ENCODE measurements at regions not wholly inside any gene's neighbourhood (a gene's known extent, or its start where the extent isn't known, plus 50 kb on each side); places are given as distances from the start of the nearest gene placed in this dataset.

- DNase-seq (ENCODE audit: low read depth in 1 of 2, low spot score in 1 of 2), result no peak
These were observed 73.9 kb upstream of the CAPRIN2 start for GRCh38 chr12:30828686-30829085.

DNA sequence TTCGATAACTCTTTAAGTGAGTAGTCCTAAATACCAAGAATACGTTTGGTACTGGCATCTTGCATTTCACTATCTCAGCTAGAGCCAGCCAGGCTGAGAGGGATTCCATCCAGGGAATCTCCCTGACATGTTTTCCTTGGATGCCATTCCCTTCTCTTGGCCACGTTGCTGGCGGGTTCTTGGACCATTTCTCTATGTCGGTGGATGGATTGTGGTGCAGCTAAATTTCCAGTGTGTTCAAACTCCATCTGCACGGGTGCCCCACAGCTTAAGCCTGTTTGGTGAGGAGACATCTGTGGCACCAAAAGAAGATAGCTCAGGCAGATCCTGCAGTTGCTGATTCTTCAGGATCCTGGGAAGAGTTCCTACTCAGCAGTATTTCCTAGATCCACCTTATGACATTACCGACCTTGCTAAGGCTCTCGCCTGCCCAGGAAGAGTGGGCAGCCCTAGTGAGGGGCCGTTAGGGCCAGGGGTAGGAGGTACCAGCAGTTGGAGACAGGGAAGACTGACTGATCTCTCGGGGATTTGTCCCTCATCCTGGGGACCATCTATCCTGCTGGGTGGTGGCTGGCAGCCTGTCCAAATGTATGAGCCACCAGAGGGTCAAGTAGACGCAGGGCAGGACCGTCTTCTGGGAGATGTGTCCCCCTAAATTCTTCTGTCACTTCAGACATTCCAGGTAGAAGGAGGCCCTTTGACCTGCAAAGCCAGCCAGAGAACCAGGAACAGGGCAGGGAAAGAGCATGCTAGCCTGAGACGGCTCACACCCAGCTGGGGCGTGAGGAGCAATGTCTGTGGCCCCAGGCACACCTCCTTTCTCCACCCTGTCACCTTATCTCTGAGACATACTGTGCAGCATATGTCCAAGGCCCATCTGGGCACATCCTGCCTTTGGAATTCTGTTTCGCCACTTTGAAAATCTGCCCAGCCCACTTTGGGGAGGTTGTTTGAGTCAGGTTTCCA, 72.6 kb upstream of the CAPRIN2 start:
- DNase-seq (ENCODE audit: low read depth in 1 of 2, low spot score in 1 of 2), result no peak

- no peak for DNase-seq (ENCODE audit: low read depth in 1 of 2, low spot score in 1 of 2)
These were observed 71.5 kb upstream of the CAPRIN2 start for GRCh38 chr12:30826276-30826675.

- no peak for DNase-seq (ENCODE audit: low read depth in 1 of 2, low spot score in 1 of 2)
These were observed 70.6 kb upstream of the CAPRIN2 start for GRCh38 chr12:30825341-30825740.

DNA sequence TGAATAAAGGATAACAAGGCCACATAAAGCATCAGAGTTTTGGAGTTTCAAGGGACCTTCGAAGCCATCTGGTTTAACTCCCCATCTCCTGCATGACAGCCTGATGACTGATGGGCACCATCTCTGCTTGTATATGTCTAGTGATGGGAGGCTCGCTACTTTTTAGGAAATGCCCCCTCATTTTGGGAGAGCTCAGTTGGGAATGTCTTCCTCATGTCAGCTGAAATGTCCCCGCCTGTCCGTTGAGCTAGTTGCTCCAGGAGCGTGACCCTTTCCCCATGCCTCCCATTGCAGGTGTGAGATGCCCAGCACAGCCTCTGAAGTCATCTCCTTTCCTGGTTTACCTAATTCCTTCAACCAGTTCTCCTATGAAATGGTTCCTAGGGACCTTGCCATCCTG, 69.6 kb upstream of the CAPRIN2 start:
- no peak for DNase-seq (ENCODE audit: low read depth in 1 of 2, low spot score in 1 of 2)

DNA sequence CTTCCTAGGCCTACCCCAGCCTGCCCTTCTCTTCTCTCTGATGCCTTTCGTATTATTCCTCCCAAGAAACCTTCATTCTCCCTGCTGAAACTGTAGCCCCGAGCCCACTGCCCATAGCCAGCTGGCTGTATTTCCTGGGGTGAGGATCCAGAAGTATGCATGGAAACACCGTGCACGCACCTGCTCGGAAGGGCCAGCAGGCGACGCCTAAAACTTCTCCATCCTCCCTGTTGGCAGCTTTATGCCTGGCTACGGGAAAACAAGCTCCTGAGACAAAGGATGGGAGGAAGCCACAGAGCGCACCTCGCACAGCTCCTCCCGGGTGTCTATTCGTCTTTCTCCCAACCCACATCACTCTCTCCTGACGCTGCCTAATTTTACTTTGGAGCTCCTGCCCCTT, 69.0 kb upstream of the CAPRIN2 start:
- DNase-seq (ENCODE audit: low read depth in 1 of 2, low spot score in 1 of 2), result no peak

GRCh38 chr12:30823156-30823699, 68.5 kb upstream of the CAPRIN2 start:
- DNase-seq (ENCODE audit: low read depth in 1 of 2, low spot score in 1 of 2), result peak in 1 of 2 donors; percentile 9

DNA sequence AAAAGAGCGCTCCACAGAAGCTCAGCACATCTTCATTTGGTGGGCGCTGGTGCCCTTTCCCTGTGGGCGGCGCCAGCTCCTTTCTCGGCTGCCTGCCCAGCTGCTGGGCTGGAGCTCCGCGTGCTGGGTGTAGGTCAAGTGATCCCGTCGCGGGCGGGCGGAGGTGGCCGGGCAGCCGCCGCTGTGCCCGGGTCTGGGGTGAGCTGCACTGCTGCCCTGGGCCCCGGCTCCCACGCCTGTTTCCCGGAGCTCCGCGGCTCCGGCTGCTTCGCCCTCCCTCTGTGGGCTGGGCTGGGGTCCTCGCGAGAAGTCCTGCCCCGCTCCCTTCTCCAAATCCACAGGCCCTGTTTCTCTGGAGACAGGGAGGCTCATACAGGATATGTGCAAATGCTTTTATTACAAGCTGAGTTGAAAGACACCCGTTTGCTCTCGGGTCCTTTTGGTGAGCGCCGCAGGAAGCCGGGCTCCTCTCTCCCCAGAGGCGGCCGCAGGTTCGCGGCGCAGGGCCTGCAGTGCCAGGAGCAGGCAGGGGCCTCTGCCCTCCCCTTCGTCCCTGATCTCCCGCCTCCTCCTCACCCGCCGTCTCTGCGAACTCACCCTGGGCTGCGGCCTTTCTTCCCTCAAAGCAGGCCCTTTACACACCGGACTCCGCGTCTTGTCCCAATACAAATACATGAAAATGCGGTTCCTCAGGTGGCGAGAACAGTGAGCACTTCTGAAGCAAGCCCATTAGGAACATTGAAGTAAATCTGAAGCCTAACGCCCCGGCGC, 67.8 kb upstream of the CAPRIN2 start:
- DNase-seq (ENCODE audit: low read depth in 1 of 2, low spot score in 1 of 2), result no peak

GRCh38 chr12:30820406-30820946, 65.7 kb upstream of the CAPRIN2 start:
- DNase-seq (ENCODE audit: low read depth in 1 of 2, low spot score in 1 of 2), result no peak

- DNase-seq (ENCODE audit: low read depth in 1 of 2, low spot score in 1 of 2), result no peak
These were observed 63.8 kb upstream of the CAPRIN2 start for GRCh38 chr12:30818562-30818961.

DNA sequence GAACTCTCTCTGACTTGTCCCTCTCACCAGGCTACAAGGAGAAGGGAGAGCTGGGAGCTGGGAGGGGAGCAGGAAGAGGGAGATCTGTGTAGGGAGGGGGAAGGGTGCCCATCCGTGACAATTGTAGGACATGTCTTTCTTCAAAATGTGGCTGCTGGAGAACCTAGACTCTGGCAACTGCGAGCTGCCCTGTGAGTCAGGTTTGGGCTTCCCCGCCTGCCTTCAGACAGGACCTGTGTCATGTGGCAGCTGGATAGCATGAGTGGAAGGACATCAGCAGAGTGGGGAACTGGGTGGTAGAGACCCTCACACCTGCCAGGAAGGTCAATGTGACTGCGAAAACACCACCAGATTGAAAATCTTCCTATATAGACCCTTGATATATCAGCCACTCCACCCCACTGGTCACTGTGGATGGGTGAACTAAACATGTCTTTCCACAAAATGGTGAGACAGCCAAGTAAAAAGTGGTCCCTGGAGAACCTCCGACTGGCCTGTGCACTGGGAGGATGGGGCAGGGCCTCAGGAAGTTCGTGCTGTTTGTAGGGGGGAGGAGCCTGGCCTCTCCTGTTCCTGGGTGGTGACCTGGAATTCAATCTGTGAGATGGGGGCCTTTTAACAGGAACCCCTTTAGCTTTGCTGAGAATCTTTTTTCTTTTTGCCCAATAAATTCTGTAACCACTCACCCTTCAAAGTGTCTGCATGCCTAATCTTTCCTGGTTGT, 62.2 kb upstream of the CAPRIN2 start:
- DNase-seq (ENCODE audit: low read depth in 1 of 2, low spot score in 1 of 2), result no peak

- DNase-seq (ENCODE audit: low read depth in 1 of 2, low spot score in 1 of 2), result no peak
These were observed 59.5 kb upstream of the CAPRIN2 start for GRCh38 chr12:30814295-30814655.

GRCh38 chr12:30813525-30814294, 59.0 kb upstream of the CAPRIN2 start:
- DNase-seq (ENCODE audit: low read depth in 1 of 2, low spot score in 1 of 2), result no peak

DNA sequence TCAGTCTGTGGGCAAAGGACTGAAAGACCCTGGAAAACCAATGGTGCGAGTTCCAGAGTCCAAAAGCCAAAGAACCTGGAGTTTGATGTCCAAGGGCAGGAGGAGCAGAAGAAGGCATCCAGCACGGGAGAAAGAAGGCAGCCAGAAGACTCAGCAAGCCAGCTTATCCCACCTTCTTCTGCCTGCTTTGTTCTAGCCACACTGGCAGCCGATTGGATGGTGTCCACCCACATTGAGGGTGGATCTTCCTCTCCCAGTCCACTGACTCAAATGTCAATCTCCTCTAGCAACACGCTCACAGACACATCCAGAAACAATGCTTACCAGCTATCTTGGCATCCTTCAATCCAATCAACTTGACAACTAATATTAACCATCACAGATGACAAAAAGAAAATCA, 57.2 kb upstream of the CAPRIN2 start:
- DNase-seq (ENCODE audit: low read depth in 1 of 2, low spot score in 1 of 2), result no peak

DNA sequence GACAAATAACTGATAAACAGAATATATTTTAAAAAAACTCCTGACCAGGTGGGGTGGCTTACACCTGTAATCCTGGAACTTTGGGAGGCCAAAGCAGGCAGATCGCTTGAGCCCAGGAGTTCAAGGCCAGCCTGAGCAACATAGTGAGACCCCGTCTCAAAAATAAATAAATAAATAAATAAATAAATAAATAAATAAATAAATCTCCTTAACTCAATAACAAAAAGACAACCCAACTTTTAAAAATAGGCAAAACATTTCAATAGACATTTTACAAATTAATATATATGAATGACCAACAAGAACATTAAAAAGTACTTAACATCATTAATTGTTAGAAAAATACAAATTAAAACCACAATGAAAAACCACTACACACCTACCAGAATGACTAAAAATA, 56.2 kb upstream of the CAPRIN2 start:
- no peak for DNase-seq (ENCODE audit: low read depth in 1 of 2, low spot score in 1 of 2)

- no peak for DNase-seq (ENCODE audit: low read depth in 1 of 2, low spot score in 1 of 2)
These were observed 52.9 kb upstream of the CAPRIN2 start for GRCh38 chr12:30807695-30808034.

DNA sequence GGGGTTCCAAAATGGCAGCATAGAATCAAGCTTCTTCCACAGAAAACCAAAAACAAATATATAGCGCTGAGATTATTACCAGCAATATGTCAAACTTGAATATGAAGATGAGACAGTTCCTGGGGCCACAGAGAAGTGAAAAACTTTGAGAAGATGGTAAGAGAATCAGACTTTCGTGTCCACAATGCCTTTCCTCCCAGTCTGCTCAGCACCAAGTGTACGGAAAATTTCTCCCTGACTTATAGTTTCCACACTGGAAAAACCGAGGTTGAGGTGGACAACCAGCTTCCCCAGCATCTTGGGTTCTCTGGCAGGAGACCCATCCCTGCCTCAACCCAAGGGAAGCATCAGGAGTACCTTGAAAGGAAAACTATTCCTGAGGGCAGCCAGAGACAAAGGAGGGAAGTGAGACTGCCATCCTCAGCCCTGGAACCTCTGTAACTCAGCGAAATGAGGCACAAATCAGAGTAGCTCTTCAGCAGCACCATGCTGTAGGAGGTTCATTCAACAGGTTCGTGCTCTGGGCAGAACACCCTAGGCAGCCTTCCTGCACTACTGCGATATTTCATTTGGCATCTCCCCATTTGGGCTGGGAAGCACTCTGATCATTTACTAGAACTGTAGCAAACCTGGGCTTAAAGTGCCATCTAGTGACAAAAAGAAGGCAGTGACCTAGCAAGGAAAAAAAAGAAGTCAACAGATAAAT, 52.4 kb upstream of the CAPRIN2 start:
- DNase-seq (ENCODE audit: low read depth in 1 of 2, low spot score in 1 of 2), result no peak

GRCh38 chr12:30805959-30806358, 51.2 kb upstream of the CAPRIN2 start:
- no peak for DNase-seq (ENCODE audit: low read depth in 1 of 2, low spot score in 1 of 2)
